H7 (cell line): ENCODE measurements at regions not wholly inside any gene's neighbourhood (a gene's known extent, or its start where the extent isn't known, plus 50 kb on each side); places are given as distances from the start of the nearest gene placed in this dataset.
"Not testable (repeated sequence)": the region's sequence is repeated elsewhere in the genome, so short reads cannot be mapped to it uniquely, and the experiment has no call there.

ENCODE experiments used
- DNase-seq: peaks from one replicate; pipeline ENCODE4 v3.0.0; 2012
- H3K27me3 ChIP-seq: 2 replicates; pipeline ENCODE4 v1.6.0; 2011; ENCODE audit warnings: mild to moderate bottlenecking, low read length; ENCODE audit not compliant: control insufficient read depth, insufficient read depth
- H3K36me3 ChIP-seq: replicated peaks from 2 replicates; pipeline ENCODE4 v1.5.1; 2011; ENCODE audit warnings: low read length; ENCODE audit not compliant: control insufficient read depth, insufficient read depth
- H3K4me3 ChIP-seq: 2 replicates; pipeline ENCODE4 v1.5.1; 2011; ENCODE audit warnings: low read depth, mild to moderate bottlenecking, control low read depth, low read length, moderate library complexity; ENCODE audit not compliant: insufficient read depth

- DNase-seq: no peak
- H3K36me3 ChIP-seq: no peaks in the 10 kb centered on the region
- H3K4me3 ChIP-seq: no peak overlapping the region
- no peaks in the 10 kb centered on the region for H3K27me3 ChIP-seq
These were observed 59.7 kb downstream of the HMGB3 start for GRCh38 chrX:151042842-151043241.

- not testable (repeated sequence) for H3K27me3 ChIP-seq, DNase-seq, H3K36me3 ChIP-seq, H3K4me3 ChIP-seq
These were observed 83.2 kb downstream of the HMGB3 start for GRCh38 chrX:151066373-151066772.

- no peaks in the 10 kb centered on the region for H3K27me3 ChIP-seq
- no peak overlapping the region for H3K4me3 ChIP-seq
- no peaks in the 10 kb centered on the region for H3K36me3 ChIP-seq
- DNase-seq: no peak
These were observed 90.6 kb downstream of the HMGB3 start for GRCh38 chrX:151073767-151074166.

- Histone ChIP-seq H3K4me3 (no peak overlapping the region), H3K27me3 (peaks cover 14% of the 10 kb centered on the region), H3K36me3 (no peaks in the 10 kb centered on the region)
- DNase-seq: peak; percentile 6
These were observed 95.4 kb upstream of the GPR50 start for GRCh38 chrX:151081016-151081415.

- Histone ChIP-seq H3K27me3 (peaks cover 14% of the 10 kb centered on the region), H3K4me3 (peak overlapping the region; percentile 39), H3K36me3 (no peaks in the 10 kb centered on the region)
- peak; percentile 82 for DNase-seq
These were observed 94.1 kb upstream of the GPR50 start for GRCh38 chrX:151082077-151082948.

GRCh38 chrX:151084454-151084853 lies 91.9 kb upstream of the GPR50 start:
- no peak overlapping the region for H3K4me3 ChIP-seq
- peaks cover 14% of the 10 kb centered on the region for H3K27me3 ChIP-seq
- DNase-seq: no peak
- no peaks in the 10 kb centered on the region for H3K36me3 ChIP-seq

GRCh38 chrX:151085207-151085606 lies 91.2 kb upstream of the GPR50 start:
- Histone ChIP-seq H3K4me3 (no peak overlapping the region), H3K27me3 (peaks cover 14% of the 10 kb centered on the region)
- DNase-seq: no peak

GRCh38 chrX:151088221-151088620 lies 88.2 kb upstream of the GPR50 start:
- no peak for DNase-seq
- Histone ChIP-seq H3K4me3 (no peak overlapping the region), H3K27me3 (peaks cover 1% of the 10 kb centered on the region), H3K36me3 (no peaks in the 10 kb centered on the region)

More at GRCh38 chrX:151085207-151085606, 91.2 kb upstream of the GPR50 start:
- no peaks in the 10 kb centered on the region for H3K36me3 ChIP-seq

GRCh38 chrX:151099001-151099400 lies 77.4 kb upstream of the GPR50 start:
- no peak for DNase-seq
- H3K36me3 ChIP-seq: no peaks in the 10 kb centered on the region
- H3K4me3 ChIP-seq: no peak overlapping the region
- H3K27me3 ChIP-seq: no peaks in the 10 kb centered on the region

GRCh38 chrX:151100799-151101198 lies 75.6 kb upstream of the GPR50 start:
- Histone ChIP-seq H3K4me3 (no peak overlapping the region), H3K27me3 (no peaks in the 10 kb centered on the region), H3K36me3 (no peaks in the 10 kb centered on the region)
- DNase-seq: no peak

GRCh38 chrX:151113200-151113599 lies 63.2 kb upstream of the GPR50 start:
- H3K4me3 ChIP-seq, H3K36me3 ChIP-seq, DNase-seq, H3K27me3 ChIP-seq: not testable (repeated sequence)
